SK-N-SH (cell line): ENCODE measurements at regions not wholly inside any gene's neighbourhood (a gene's known extent, or its start where the extent isn't known, plus 50 kb on each side); places are given as distances from the start of the nearest gene placed in this dataset.

Experiments
- CTCF ChIA-PET: fragments of 300-600, 350-600 bp; formaldehyde crosslinking; extraction: SDS; loops from one replicate; lab custom pipeline; 2021; lab: Yijun Ruan, JAX
- POLR2A ChIA-PET: fragments of 350-600 bp; sonication (Branson Sonifier 250); formaldehyde crosslinking; extraction: SDS; loops from one replicate; lab custom pipeline; 2020; ENCODE audit warnings: antibody characterized with exemption, inconsistent platforms; lab: Yijun Ruan, JAX
- DNase-seq: peaks from one replicate; pipeline ENCODE4 v3.0.0; 2012
- H2AFZ ChIP-seq: fragments of 200-600 bp; sonication (generic); 2 replicates; pipeline ENCODE4 v1.8.1; 2016; ENCODE audit warnings: antibody characterized with exemption, mild to moderate bottlenecking, low read depth
- H3F3A ChIP-seq: fragments of 200-600 bp; sonication (generic); replicated peaks from 2 replicates; pipeline ENCODE3; 2016; ENCODE audit warnings: antibody characterized with exemption, mild to moderate bottlenecking; ENCODE audit not compliant: insufficient read depth
- H3K27ac ChIP-seq, 2 experiments: fragments of 200-500 bp in 1 of 2; fragments of 200-600 bp in 1 of 2; sonication (Bioruptor generic) in 1 of 2; sonication (generic), shearing (Covaris generic) in 1 of 2; 2 replicates each; pipeline versions ENCODE4 v1.5.1 to v1.6.1; 2014 to 2016; ENCODE audit warnings: low read depth in 2 of 2, inconsistent platforms in 1 of 2, low read length in 1 of 2, mild to moderate bottlenecking in 1 of 2, mixed read lengths in 1 of 2
- H3K27me3 ChIP-seq: fragments of 200-600 bp; sonication (generic), shearing (Covaris generic); 2 replicates; pipeline ENCODE4 v1.6.1; 2016; ENCODE audit warnings: mixed run types; ENCODE audit not compliant: insufficient read depth
- H3K36me3 ChIP-seq, 2 experiments: fragments of 200-500 bp in 1 of 2; fragments of 200-600 bp in 1 of 2; sonication (Bioruptor generic) in 1 of 2; sonication (generic) in 1 of 2; replicated peaks in 1 of 2; 2 replicates each; pipeline versions ENCODE3 to v1.5.1; 2014 to 2016; ENCODE audit warnings: low read length in 1 of 2, mild to moderate bottlenecking in 1 of 2; ENCODE audit not compliant: insufficient read depth in 2 of 2, control insufficient read depth in 1 of 2
- H3K4me1 ChIP-seq, 2 experiments: fragments of 200-500 bp in 1 of 2; fragments of 200-600 bp in 1 of 2; sonication (Bioruptor generic) in 1 of 2; sonication (generic), shearing (Covaris generic) in 1 of 2; 2 replicates each; pipeline versions ENCODE4 v1.5.1 to v1.6.1; 2014 to 2016; ENCODE audit warnings: low read depth in 1 of 2, low read length in 1 of 2, mixed run types in 1 of 2; ENCODE audit not compliant: insufficient read depth in 2 of 2, control insufficient read depth in 1 of 2
- H3K4me2 ChIP-seq: fragments of 200-600 bp; sonication (generic), shearing (Covaris generic); 2 replicates; pipeline ENCODE4 v1.6.1; 2017; ENCODE audit warnings: mixed run types
- H3K4me3 ChIP-seq, 2 experiments: fragments of 200-500 bp in 1 of 2; fragments of 200-600 bp in 1 of 2; sonication (Bioruptor generic) in 1 of 2; sonication (generic), shearing (Covaris generic) in 1 of 2; 2 replicates each; pipeline versions ENCODE4 v1.5.1 to v1.8.1; 2014 to 2016; ENCODE audit warnings: low read depth in 2 of 2, inconsistent platforms in 1 of 2, low read length in 1 of 2, mild to moderate bottlenecking in 1 of 2, mixed read lengths in 1 of 2, moderate library complexity in 1 of 2
- H3K79me2 ChIP-seq: fragments of 200-600 bp; sonication (generic); 2 replicates; pipeline ENCODE4 v1.8.1; 2017; ENCODE audit warnings: mild to moderate bottlenecking; ENCODE audit not compliant: insufficient read depth
- H3K9ac ChIP-seq: fragments of 200-600 bp; sonication (generic); 2 replicates; pipeline ENCODE4 v1.6.1; 2017; ENCODE audit warnings: mixed run types
- H3K9me2 ChIP-seq: fragments of 200-600 bp; sonication (generic); 2 replicates; pipeline ENCODE4 v1.6.1; 2017; ENCODE audit warnings: mixed run types
- H3K9me3 ChIP-seq: fragments of 200-600 bp; sonication (generic); 2 replicates; pipeline ENCODE4 v1.6.1; 2017; ENCODE audit warnings: mixed run types, mild to moderate bottlenecking, moderate library complexity
- H4K20me1 ChIP-seq: fragments of 200-600 bp; sonication (generic); 2 replicates; pipeline ENCODE4 v1.6.1; 2017; ENCODE audit warnings: mild to moderate bottlenecking, mixed run types; ENCODE audit not compliant: insufficient read depth
- CTCF ChIP-seq: fragments of 200-600 bp; sonication (generic); IDR thresholded peaks from 2 replicates; pipeline ENCODE4 v1.6.1; 2017; ENCODE audit warnings: antibody characterized with exemption, mild to moderate bottlenecking, moderate library complexity
- ELF1 ChIP-seq: IDR thresholded peaks from 2 replicates; pipeline ENCODE4 v1.4.0; 2012
- EZH2phosphoT487 ChIP-seq: fragments of 200-600 bp; sonication (generic); IDR thresholded peaks from 2 replicates; pipeline ENCODE4 v1.6.1; 2017; ENCODE audit warnings: low read depth, mixed run types, mild to moderate bottlenecking, antibody characterized with exemption, moderate library complexity, borderline replicate concordance
- FOSL2 ChIP-seq: IDR thresholded peaks from 2 replicates; pipeline ENCODE4 v1.4.0; 2012; ENCODE audit warnings: low read depth, mild to moderate bottlenecking, moderate library complexity, borderline replicate concordance
- FOXJ3 ChIP-seq: sonication (generic); formaldehyde crosslinking; IDR thresholded peaks from 2 replicates; pipeline ENCODE4 v1.5.1; 2020; ENCODE audit warnings: mild to moderate bottlenecking, missing genetic modification reagents
- GABPA ChIP-seq: IDR thresholded peaks from 2 replicates; pipeline ENCODE4 v1.4.0; 2012; ENCODE audit warnings: low read depth, mild to moderate bottlenecking
- IRF3 ChIP-seq: fragments of 150-350 bp; IDR thresholded peaks from 2 replicates; pipeline ENCODE4 v1.6.1; 2016; ENCODE audit warnings: mild to moderate bottlenecking, low read depth, low read length
- MEF2A ChIP-seq: IDR thresholded peaks from 2 replicates; pipeline ENCODE4 v1.4.0; 2012; ENCODE audit warnings: low read depth, borderline replicate concordance
- MXI1 ChIP-seq: IDR thresholded peaks from 2 replicates; pipeline ENCODE4 v1.6.1; 2012; ENCODE audit warnings: mild to moderate bottlenecking, low read depth, low read length, improper control_type of control experiment
- NRF1 ChIP-seq: IDR thresholded peaks from 2 replicates; pipeline ENCODE4 v1.6.1; 2012; ENCODE audit warnings: low read depth, mild to moderate bottlenecking, low read length
- POLR2AphosphoS5 ChIP-seq: IDR thresholded peaks from 2 replicates; pipeline ENCODE4 v1.6.1; 2012; ENCODE audit warnings: low read depth, low read length
- RCOR1 ChIP-seq: fragments of 150-350 bp; IDR thresholded peaks from 2 replicates; pipeline ENCODE4 v1.6.1; 2017; ENCODE audit warnings: antibody characterized with exemption, low read length
- RXRA ChIP-seq: IDR thresholded peaks from 2 replicates; pipeline ENCODE4 v1.4.0; 2012; ENCODE audit warnings: low read depth, mild to moderate bottlenecking, borderline replicate concordance
- SMC3 ChIP-seq: IDR thresholded peaks from 2 replicates; pipeline ENCODE4 v1.6.1; 2012; ENCODE audit warnings: low read depth, low read length, improper control_type of control experiment
- TAF1 ChIP-seq: IDR thresholded peaks from 2 replicates; pipeline ENCODE4 v1.6.1; 2012; ENCODE audit warnings: low read depth, mild to moderate bottlenecking, low read length, moderate library complexity, borderline replicate concordance
- TCF12 ChIP-seq: IDR thresholded peaks from 2 replicates; pipeline ENCODE4 v1.4.0; 2012
- TEAD4 ChIP-seq: IDR thresholded peaks from 2 replicates; pipeline ENCODE4 v1.4.0; 2012; ENCODE audit warnings: mild to moderate bottlenecking, borderline replicate concordance; ENCODE audit not compliant: insufficient read depth
- USF1 ChIP-seq: IDR thresholded peaks from 2 replicates; pipeline ENCODE4 v1.4.0; 2012; ENCODE audit warnings: low read depth, borderline replicate concordance
- WGBS: methylation state at CpG from one replicate; pipeline ENCODE4 v1.1.6; 2017; ENCODE audit warnings: low lambda C conversion rate; 5-methylcytosine and 5-hydroxymethylcytosine counted together
- TF ChIP-seq, protein P1 (sequence below): IDR thresholded peaks from 2 replicates; pipeline ENCODE4 v1.6.1; 2012; ENCODE audit warnings: mild to moderate bottlenecking, low read depth, low read length, moderate library complexity

DNA sequence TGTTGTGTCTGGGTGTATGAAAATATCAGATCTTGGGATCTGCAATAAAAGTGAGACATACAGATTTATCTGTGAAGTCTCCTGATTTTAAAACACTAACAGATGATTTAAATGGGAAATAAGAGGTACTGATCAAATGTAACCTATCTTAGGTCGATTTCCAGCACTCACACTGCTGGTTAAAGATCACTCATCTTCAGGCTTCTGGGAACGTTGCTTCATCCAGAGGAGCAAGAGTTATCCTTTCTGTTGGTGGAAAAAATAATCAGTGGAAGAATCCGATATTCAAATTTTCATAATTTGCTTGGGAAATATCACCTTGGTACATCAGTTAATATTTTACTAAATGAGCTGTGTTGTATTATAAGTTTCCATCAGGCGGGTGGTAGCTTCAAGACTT lies 876.8 kb upstream of the WWC1 start:
- Histone ChIP-seq H3K4me2 (no peak overlapping the region), H3K4me1 (peaks cover 0 to 5% of the 10 kb centered on the region in 2 experiments; a peak in 2 of 4 replicates), H3K9ac (no peak overlapping the region), H3K36me3 (no peaks in the 10 kb centered on the region), H4K20me1 (no peaks in the 10 kb centered on the region), H3K79me2 (no peaks in the 10 kb centered on the region), H3K9me3 (no peaks in the 10 kb centered on the region), H3F3A (no peaks in the 10 kb centered on the region), H3K27ac (no peak overlapping the region), H3K4me3 (no peak overlapping the region), H3K9me2 (no peaks in the 10 kb centered on the region), H2AFZ (no peak overlapping the region), H3K27me3 (no peaks in the 10 kb centered on the region)
- DNase-seq, result no peak
- WGBS, result 52% methylated on average over 4 of the region's 4 CpGs
- POLR2A ChIA-PET, result no interaction called here
- TF ChIP-seq IRF3 (no peak), RXRA (no peak), MEF2A (no peak), FOXJ3 (CRISPR knock-in tag) (no peak), TCF12 (no peak), CTCF (no peak), EZH2phosphoT487 (no peak), TEAD4 (no peak), USF1 (no peak), POLR2AphosphoS5 (no peak), SMC3 (no peak)
- CTCF ChIA-PET, result interaction anchor here (0.9 kb wide), 1 partner anchor 16 kb away, joined by 3 read pairs; no protein-coding TSS in a partner anchor

DNA sequence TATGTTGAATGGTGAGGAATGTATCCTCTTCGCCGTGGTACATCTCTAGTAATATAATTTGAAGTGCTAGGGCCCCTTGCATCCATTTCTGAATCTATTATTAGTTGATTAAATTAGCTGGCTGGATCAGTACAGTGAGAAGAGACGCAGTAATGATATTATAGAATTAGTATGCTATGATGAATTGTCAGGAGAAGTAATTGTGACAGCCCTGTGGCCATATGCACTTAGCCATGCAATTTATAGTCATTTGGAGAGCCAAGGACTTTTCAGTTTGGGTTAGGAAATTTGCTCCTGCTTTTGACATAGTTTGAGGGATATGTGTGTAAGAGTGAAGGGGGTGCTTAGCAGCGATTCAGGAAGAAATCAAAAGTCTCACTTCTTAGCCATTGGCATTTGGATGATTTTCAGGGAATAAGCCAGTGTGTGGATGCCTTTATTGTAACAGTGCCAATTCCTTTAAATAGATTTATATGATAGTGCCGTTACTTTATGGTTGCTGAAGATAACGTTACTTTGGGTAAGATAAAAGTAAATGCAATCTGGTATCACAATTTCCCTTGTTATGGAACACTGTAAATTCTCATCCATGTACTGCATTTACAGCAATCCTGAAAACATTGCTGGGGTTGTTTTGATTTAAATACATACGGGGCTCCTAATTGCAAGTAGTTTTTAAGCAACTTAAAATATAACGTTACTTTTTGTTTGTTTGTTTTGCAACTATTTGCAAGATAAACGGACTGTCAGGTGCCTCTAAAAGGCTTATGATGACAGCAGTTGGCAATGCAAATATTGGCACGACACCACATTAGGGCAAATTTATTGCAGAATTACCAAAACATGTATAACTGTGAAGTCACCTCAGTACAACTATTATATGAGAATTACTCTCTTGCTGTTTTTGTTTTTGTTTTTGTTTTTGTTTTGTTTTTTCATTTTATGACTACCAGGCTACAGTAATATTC lies 875.4 kb upstream of the WWC1 start:
- WGBS, result 5% methylated on average over 10 of the region's 10 CpGs
- POLR2A ChIA-PET, result no interaction called here
- TF ChIP-seq NRF1, result no peak
- no peak for TF ChIP-seq FOSL2
- TF ChIP-seq ELF1, result no peak
- no peak for TF ChIP-seq GABPA
- no peak for TF ChIP-seq MXI1
- TF ChIP-seq, protein P1, sequence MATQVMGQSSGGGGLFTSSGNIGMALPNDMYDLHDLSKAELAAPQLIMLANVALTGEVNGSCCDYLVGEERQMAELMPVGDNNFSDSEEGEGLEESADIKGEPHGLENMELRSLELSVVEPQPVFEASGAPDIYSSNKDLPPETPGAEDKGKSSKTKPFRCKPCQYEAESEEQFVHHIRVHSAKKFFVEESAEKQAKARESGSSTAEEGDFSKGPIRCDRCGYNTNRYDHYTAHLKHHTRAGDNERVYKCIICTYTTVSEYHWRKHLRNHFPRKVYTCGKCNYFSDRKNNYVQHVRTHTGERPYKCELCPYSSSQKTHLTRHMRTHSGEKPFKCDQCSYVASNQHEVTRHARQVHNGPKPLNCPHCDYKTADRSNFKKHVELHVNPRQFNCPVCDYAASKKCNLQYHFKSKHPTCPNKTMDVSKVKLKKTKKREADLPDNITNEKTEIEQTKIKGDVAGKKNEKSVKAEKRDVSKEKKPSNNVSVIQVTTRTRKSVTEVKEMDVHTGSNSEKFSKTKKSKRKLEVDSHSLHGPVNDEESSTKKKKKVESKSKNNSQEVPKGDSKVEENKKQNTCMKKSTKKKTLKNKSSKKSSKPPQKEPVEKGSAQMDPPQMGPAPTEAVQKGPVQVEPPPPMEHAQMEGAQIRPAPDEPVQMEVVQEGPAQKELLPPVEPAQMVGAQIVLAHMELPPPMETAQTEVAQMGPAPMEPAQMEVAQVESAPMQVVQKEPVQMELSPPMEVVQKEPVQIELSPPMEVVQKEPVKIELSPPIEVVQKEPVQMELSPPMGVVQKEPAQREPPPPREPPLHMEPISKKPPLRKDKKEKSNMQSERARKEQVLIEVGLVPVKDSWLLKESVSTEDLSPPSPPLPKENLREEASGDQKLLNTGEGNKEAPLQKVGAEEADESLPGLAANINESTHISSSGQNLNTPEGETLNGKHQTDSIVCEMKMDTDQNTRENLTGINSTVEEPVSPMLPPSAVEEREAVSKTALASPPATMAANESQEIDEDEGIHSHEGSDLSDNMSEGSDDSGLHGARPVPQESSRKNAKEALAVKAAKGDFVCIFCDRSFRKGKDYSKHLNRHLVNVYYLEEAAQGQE, result no peak
- TF ChIP-seq TAF1, result no peak
- TF ChIP-seq RCOR1, result no peak; the same call in none of the 2 replicates

More for the DNA sequence above, 875.4 kb upstream of the WWC1 start:
- Histone ChIP-seq H3K4me1 (peaks cover 0 to 5% of the 10 kb centered on the region in 2 experiments; a peak in 2 of 4 replicates), H3K27me3 (no peaks in the 10 kb centered on the region), H3K27ac (peak overlapping the region in 1 of 2 experiments; percentile 67; a peak in 2 of 4 replicates), H2AFZ (no peak overlapping the region), H3K4me2 (no peak overlapping the region), H3K36me3 (no peaks in the 10 kb centered on the region), H3K4me3 (no peak overlapping the region), H3K79me2 (no peaks in the 10 kb centered on the region), H3K9me2 (no peaks in the 10 kb centered on the region), H3K9me3 (no peaks in the 10 kb centered on the region), H3K9ac (no peak overlapping the region), H4K20me1 (no peaks in the 10 kb centered on the region), H3F3A (no peaks in the 10 kb centered on the region)
- CTCF ChIA-PET, result no interaction called here
- DNase-seq, result peak; percentile 36
